Activated naive CD4-positive, alpha-beta T cell treated with anti-CD3 and anti-CD28 coated beads, Interleukin-2, amount 50 U/mL, for 24 hours (primary cell): ENCODE measurements at regions not wholly inside any gene's neighbourhood (a gene's known extent, or its start where the extent isn't known, plus 50 kb on each side); places are given as distances from the start of the nearest gene placed in this dataset.
"Not testable (repeated sequence)": the region's sequence is repeated elsewhere in the genome, so short reads cannot be mapped to it uniquely, and the experiment has no call there.

Source experiments
- H3K27ac Mint-ChIP-seq: one replicate; pipeline ENCODE4 v1.8.0; 2021; ENCODE audit warnings: mild to moderate bottlenecking, mixed read lengths
- H3K27me3 Mint-ChIP-seq: one replicate; pipeline ENCODE4 v1.8.0; 2021; ENCODE audit warnings: mixed read lengths
- H3K36me3 Mint-ChIP-seq: one replicate; pipeline ENCODE4 v1.8.0; 2021; ENCODE audit warnings: mixed read lengths
- H3K4me1 Mint-ChIP-seq: one replicate; pipeline ENCODE4 v1.8.0; 2021; ENCODE audit warnings: mixed read lengths
- H3K4me3 Mint-ChIP-seq: one replicate; pipeline ENCODE4 v1.8.0; 2021; ENCODE audit warnings: mild to moderate bottlenecking, mixed read lengths
- H3K9me3 Mint-ChIP-seq: one replicate; pipeline ENCODE4 v1.8.0; 2021; ENCODE audit warnings: mixed read lengths

GRCh38 chr5:36462295-36463021 lies 143.9 kb upstream of the SLC1A3 start:
- H3K4me3 Mint-ChIP-seq, result no peak overlapping the region
- no peaks in the 10 kb centered on the region for H3K4me1 Mint-ChIP-seq
- no peaks in the 10 kb centered on the region for H3K36me3 Mint-ChIP-seq
- no peak overlapping the region for H3K27ac Mint-ChIP-seq
- H3K27me3 Mint-ChIP-seq, result peaks cover 3% of the 10 kb centered on the region
- H3K9me3 Mint-ChIP-seq, result no peaks in the 10 kb centered on the region

- not testable (repeated sequence) for H3K27ac Mint-ChIP-seq, H3K27me3 Mint-ChIP-seq, H3K36me3 Mint-ChIP-seq, H3K4me1 Mint-ChIP-seq, H3K4me3 Mint-ChIP-seq
- H3K9me3 Mint-ChIP-seq, result peaks cover 10% of the 10 kb centered on the region
Observed at GRCh38 chr5:36475942-36476341, 130.5 kb upstream of the SLC1A3 start.

- Mint-ChIP-seq H3K9me3 (peaks cover 10% of the 10 kb centered on the region), H3K4me1 (no peaks in the 10 kb centered on the region), H3K27me3 (no peaks in the 10 kb centered on the region), H3K36me3 (no peaks in the 10 kb centered on the region), H3K27ac (no peak overlapping the region), H3K4me3 (no peak overlapping the region)
Observed at GRCh38 chr5:36478646-36479317, 127.6 kb upstream of the SLC1A3 start.

- H3K4me3 Mint-ChIP-seq, result no peak overlapping the region
- no peaks in the 10 kb centered on the region for H3K36me3 Mint-ChIP-seq
- H3K9me3 Mint-ChIP-seq, result no peaks in the 10 kb centered on the region
- H3K4me1 Mint-ChIP-seq, result no peaks in the 10 kb centered on the region
- no peaks in the 10 kb centered on the region for H3K27me3 Mint-ChIP-seq
- no peak overlapping the region for H3K27ac Mint-ChIP-seq
Observed at GRCh38 chr5:36481454-36482120, 124.8 kb upstream of the SLC1A3 start.

GRCh38 chr5:36482812-36483211 lies 123.6 kb upstream of the SLC1A3 start:
- H3K27me3 Mint-ChIP-seq, result no peaks in the 10 kb centered on the region

GRCh38 chr5:36489505-36489904 lies 116.9 kb upstream of the SLC1A3 start:
- Mint-ChIP-seq H3K4me3 (no peak overlapping the region), H3K27me3 (no peaks in the 10 kb centered on the region), H3K4me1 (no peaks in the 10 kb centered on the region), H3K9me3 (no peaks in the 10 kb centered on the region), H3K27ac (no peak overlapping the region), H3K36me3 (no peaks in the 10 kb centered on the region)

More at GRCh38 chr5:36482812-36483211, 123.6 kb upstream of the SLC1A3 start:
- H3K4me3 Mint-ChIP-seq, result no peak overlapping the region
- H3K4me1 Mint-ChIP-seq, result no peaks in the 10 kb centered on the region
- no peak overlapping the region for H3K27ac Mint-ChIP-seq
- no peaks in the 10 kb centered on the region for H3K36me3 Mint-ChIP-seq
- no peaks in the 10 kb centered on the region for H3K9me3 Mint-ChIP-seq

GRCh38 chr5:36491856-36492255 lies 114.5 kb upstream of the SLC1A3 start:
- H3K4me3 Mint-ChIP-seq, result no peak overlapping the region
- H3K9me3 Mint-ChIP-seq, result no peaks in the 10 kb centered on the region
- H3K27ac Mint-ChIP-seq, result no peak overlapping the region
- no peaks in the 10 kb centered on the region for H3K4me1 Mint-ChIP-seq
- no peaks in the 10 kb centered on the region for H3K36me3 Mint-ChIP-seq
- H3K27me3 Mint-ChIP-seq, result no peaks in the 10 kb centered on the region

GRCh38 chr5:36492984-36493654 lies 113.3 kb upstream of the SLC1A3 start:
- Mint-ChIP-seq H3K4me3 (no peak overlapping the region), H3K27ac (no peak overlapping the region), H3K27me3 (peaks cover 4% of the 10 kb centered on the region), H3K36me3 (no peaks in the 10 kb centered on the region), H3K4me1 (no peaks in the 10 kb centered on the region), H3K9me3 (no peaks in the 10 kb centered on the region)

- no peak overlapping the region for H3K27ac Mint-ChIP-seq
- no peaks in the 10 kb centered on the region for H3K9me3 Mint-ChIP-seq
- H3K27me3 Mint-ChIP-seq, result peaks cover 4% of the 10 kb centered on the region
- H3K36me3 Mint-ChIP-seq, result no peaks in the 10 kb centered on the region
- no peak overlapping the region for H3K4me3 Mint-ChIP-seq
- H3K4me1 Mint-ChIP-seq, result no peaks in the 10 kb centered on the region
Observed at GRCh38 chr5:36494028-36494427, 112.4 kb upstream of the SLC1A3 start.

GRCh38 chr5:36494841-36495601 lies 111.4 kb upstream of the SLC1A3 start:
- H3K9me3 Mint-ChIP-seq, result no peaks in the 10 kb centered on the region
- H3K27me3 Mint-ChIP-seq, result peaks cover 5% of the 10 kb centered on the region
- no peaks in the 10 kb centered on the region for H3K36me3 Mint-ChIP-seq
- H3K27ac Mint-ChIP-seq, result no peak overlapping the region
- H3K4me1 Mint-ChIP-seq, result no peaks in the 10 kb centered on the region
- H3K4me3 Mint-ChIP-seq, result no peak overlapping the region

- no peaks in the 10 kb centered on the region for H3K36me3 Mint-ChIP-seq
- H3K4me3 Mint-ChIP-seq, result no peak overlapping the region
- peaks cover 5% of the 10 kb centered on the region for H3K27me3 Mint-ChIP-seq
- H3K9me3 Mint-ChIP-seq, result no peaks in the 10 kb centered on the region
- H3K4me1 Mint-ChIP-seq, result no peaks in the 10 kb centered on the region
- H3K27ac Mint-ChIP-seq, result no peak overlapping the region
Observed at GRCh38 chr5:36495611-36496010, 110.8 kb upstream of the SLC1A3 start.

- no peak overlapping the region for H3K4me3 Mint-ChIP-seq
- H3K9me3 Mint-ChIP-seq, result no peaks in the 10 kb centered on the region
- no peaks in the 10 kb centered on the region for H3K4me1 Mint-ChIP-seq
Observed at GRCh38 chr5:36496471-36496870, 109.9 kb upstream of the SLC1A3 start.

GRCh38 chr5:36502608-36503007 lies 103.8 kb upstream of the SLC1A3 start:
- H3K9me3 Mint-ChIP-seq, result no peaks in the 10 kb centered on the region

More at GRCh38 chr5:36496471-36496870, 109.9 kb upstream of the SLC1A3 start:
- Mint-ChIP-seq H3K27me3 (peaks cover 5% of the 10 kb centered on the region), H3K36me3 (no peaks in the 10 kb centered on the region), H3K27ac (no peak overlapping the region)

GRCh38 chr5:36505021-36505420 lies 101.4 kb upstream of the SLC1A3 start:
- H3K4me3 Mint-ChIP-seq, result no peak overlapping the region
- no peaks in the 10 kb centered on the region for H3K4me1 Mint-ChIP-seq
- peaks cover 6% of the 10 kb centered on the region for H3K27me3 Mint-ChIP-seq
- H3K36me3 Mint-ChIP-seq, result no peaks in the 10 kb centered on the region
- H3K9me3 Mint-ChIP-seq, result no peaks in the 10 kb centered on the region
- H3K27ac Mint-ChIP-seq, result no peak overlapping the region

More at GRCh38 chr5:36502608-36503007, 103.8 kb upstream of the SLC1A3 start:
- no peaks in the 10 kb centered on the region for H3K4me1 Mint-ChIP-seq
- H3K27me3 Mint-ChIP-seq, result peaks cover 2% of the 10 kb centered on the region
- no peak overlapping the region for H3K4me3 Mint-ChIP-seq
- H3K27ac Mint-ChIP-seq, result no peak overlapping the region
- H3K36me3 Mint-ChIP-seq, result no peaks in the 10 kb centered on the region

GRCh38 chr5:36507332-36507952 lies 99.0 kb upstream of the SLC1A3 start:
- no peaks in the 10 kb centered on the region for H3K4me1 Mint-ChIP-seq
- no peak overlapping the region for H3K4me3 Mint-ChIP-seq
- no peak overlapping the region for H3K27ac Mint-ChIP-seq
- peaks cover 6% of the 10 kb centered on the region for H3K27me3 Mint-ChIP-seq
- no peaks in the 10 kb centered on the region for H3K36me3 Mint-ChIP-seq
- H3K9me3 Mint-ChIP-seq, result no peaks in the 10 kb centered on the region
